ENCODE measurements at regions not wholly inside any gene's neighbourhood (a gene's known extent, or its start where the extent isn't known, plus 50 kb on each side); places are given as distances from the start of the nearest gene placed in this dataset.

DNA sequence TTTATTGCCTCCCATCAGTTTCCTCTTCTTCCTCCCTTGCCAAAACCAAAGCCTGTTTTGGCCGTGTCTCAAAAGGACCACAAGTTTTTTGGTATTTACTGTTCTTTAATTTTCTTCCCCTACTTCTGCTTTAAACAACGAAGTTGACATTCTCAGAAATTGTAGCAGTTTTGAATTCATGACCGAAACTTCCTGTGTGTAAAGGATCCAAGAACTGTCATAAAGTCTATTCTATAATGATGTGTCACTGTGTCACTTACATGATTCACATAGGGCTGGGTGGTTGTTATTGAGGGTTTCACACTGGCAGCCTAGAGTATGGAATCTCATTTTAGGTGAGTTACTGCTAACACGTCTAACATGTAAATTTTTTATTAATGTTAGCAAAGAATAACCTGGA is 741.0 kb upstream of the KLHL1 start:
- CTCF ChIA-PET: no interaction called here

More for the DNA sequence above, 741.0 kb upstream of the KLHL1 start:
- H4K20me1 ChIP-seq (ENCODE audit: insufficient read depth): no peaks in the 10 kb centered on the region
- H3K36me3 ChIP-seq (replicated peaks in 1 of 2; ENCODE audit: control insufficient read depth in 1 of 2, insufficient read depth in 2 of 2, low read length in 1 of 2): no peaks in the 10 kb centered on the region
- H3K9me3 ChIP-seq: no peaks in the 10 kb centered on the region
- H3F3A ChIP-seq (replicated peaks; ENCODE audit: insufficient read depth): no peaks in the 10 kb centered on the region
- no peak overlapping the region for H3K9ac ChIP-seq
- POLR2A ChIA-PET: no interaction called here
- H3K27me3 ChIP-seq (ENCODE audit: insufficient read depth): no peaks in the 10 kb centered on the region
- H3K4me1 ChIP-seq (ENCODE audit: control insufficient read depth in 1 of 2, insufficient read depth in 2 of 2, low read depth in 1 of 2, low read length in 1 of 2): no peaks in the 10 kb centered on the region; a peak in 1 of 4 replicates
- H2AFZ ChIP-seq (ENCODE audit: low read depth): no peak overlapping the region
- no peaks in the 10 kb centered on the region for H3K9me2 ChIP-seq
- no peak overlapping the region for H3K4me2 ChIP-seq
- H3K27ac ChIP-seq (ENCODE audit: low read depth in 2 of 2, low read length in 1 of 2): no peak overlapping the region
- H3K79me2 ChIP-seq (ENCODE audit: insufficient read depth): no peaks in the 10 kb centered on the region
- DNase-seq: no peak
- no peak overlapping the region for H3K4me3 ChIP-seq (ENCODE audit: low read depth in 2 of 2, low read length in 1 of 2)
- WGBS (ENCODE audit: low lambda C conversion rate): 53% methylated on average over 4 of the region's 4 CpGs
- TF ChIP-seq SMC3 (IDR thresholded peaks at IDR 0.05; ENCODE audit: low read depth, low read length) (no peak), POLR2AphosphoS5 (IDR thresholded peaks at IDR 0.05; ENCODE audit: low read depth, low read length) (no peak), RCOR1 (IDR thresholded peaks at IDR 0.05; ENCODE audit: low read length) (no peak), FOSL2 (IDR thresholded peaks at IDR 0.05; ENCODE audit: borderline replicate concordance, low read depth) (no peak), FOXJ3 (CRISPR knock-in tag; IDR thresholded peaks at IDR 0.05) (no peak), PBX3 (IDR thresholded peaks at IDR 0.05) (no peak), GATA2 (CRISPR knock-in tag; IDR thresholded peaks at IDR 0.05) (no peak), NFIC (IDR thresholded peaks at IDR 0.05; ENCODE audit: borderline replicate concordance) (no peak), TAF1 (IDR thresholded peaks at IDR 0.05; ENCODE audit: borderline replicate concordance, low read depth, low read length) (no peak), EZH2phosphoT487 (IDR thresholded peaks at IDR 0.05; ENCODE audit: borderline replicate concordance, low read depth) (no peak), JUND (IDR thresholded peaks at IDR 0.05) (no peak), MXI1 (IDR thresholded peaks at IDR 0.05; ENCODE audit: low read depth, low read length) (no peak), FOXM1 (IDR thresholded peaks at IDR 0.05; ENCODE audit: low read depth) (no peak), CTCF (IDR thresholded peaks at IDR 0.05) (no peak), MAX (IDR thresholded peaks at IDR 0.05; ENCODE audit: low read depth) (no peak)
- TF ChIP-seq, protein P1, sequence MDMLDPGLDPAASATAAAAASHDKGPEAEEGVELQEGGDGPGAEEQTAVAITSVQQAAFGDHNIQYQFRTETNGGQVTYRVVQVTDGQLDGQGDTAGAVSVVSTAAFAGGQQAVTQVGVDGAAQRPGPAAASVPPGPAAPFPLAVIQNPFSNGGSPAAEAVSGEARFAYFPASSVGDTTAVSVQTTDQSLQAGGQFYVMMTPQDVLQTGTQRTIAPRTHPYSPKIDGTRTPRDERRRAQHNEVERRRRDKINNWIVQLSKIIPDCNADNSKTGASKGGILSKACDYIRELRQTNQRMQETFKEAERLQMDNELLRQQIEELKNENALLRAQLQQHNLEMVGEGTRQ (IDR thresholded peaks at IDR 0.05; ENCODE audit: borderline replicate concordance, low read depth, low read length): no peak
- TF ChIP-seq, protein P2, sequence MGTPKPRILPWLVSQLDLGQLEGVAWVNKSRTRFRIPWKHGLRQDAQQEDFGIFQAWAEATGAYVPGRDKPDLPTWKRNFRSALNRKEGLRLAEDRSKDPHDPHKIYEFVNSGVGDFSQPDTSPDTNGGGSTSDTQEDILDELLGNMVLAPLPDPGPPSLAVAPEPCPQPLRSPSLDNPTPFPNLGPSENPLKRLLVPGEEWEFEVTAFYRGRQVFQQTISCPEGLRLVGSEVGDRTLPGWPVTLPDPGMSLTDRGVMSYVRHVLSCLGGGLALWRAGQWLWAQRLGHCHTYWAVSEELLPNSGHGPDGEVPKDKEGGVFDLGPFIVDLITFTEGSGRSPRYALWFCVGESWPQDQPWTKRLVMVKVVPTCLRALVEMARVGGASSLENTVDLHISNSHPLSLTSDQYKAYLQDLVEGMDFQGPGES (IDR thresholded peaks at IDR 0.05; ENCODE audit: low read depth, low read length): no peak
